HepG2 (cell line): ENCODE measurements at regions not wholly inside any gene's neighbourhood (a gene's known extent, or its start where the extent isn't known, plus 50 kb on each side); places are given as distances from the start of the nearest gene placed in this dataset.

ENCODE experiments used
- ATAC-seq: fragments of 200-7000 bp; cut with Tn5 transposase; 3 replicates; pipeline ENCODE4 v1.9.1; 2020; ENCODE audit warnings: mild to moderate bottlenecking, moderate library complexity
- BruUV-seq: library from RNA; stranded (reverse); fragments of 400-500 nt; replicated peaks from 2 replicates; lab custom pipeline; 2021; lab: Mats Ljungman, UMichigan
- CTCF ChIA-PET: fragments of 300-600 bp; formaldehyde crosslinking; extraction: SDS; loops from one replicate; lab custom pipeline; 2021; ENCODE audit warnings: low total read pairs, inconsistent platforms, low intra/inter-chr PET ratio; lab: Yijun Ruan, JAX
- POLR2A ChIA-PET: fragments of 350-600 bp; sonication (Branson Sonifier 250); formaldehyde crosslinking; loops from one replicate; lab custom pipeline; 2020; ENCODE audit warnings: antibody characterized with exemption, inconsistent platforms; lab: Yijun Ruan, JAX
- DNase-seq: peaks from one replicate; pipeline ENCODE4 v3.0.0-alpha.2; 2015; ENCODE audit warnings: low spot score
- FAIRE-seq: peaks from 3 replicates; lab custom pipeline; 2011; peaks lifted over from hg19 to GRCh38; lab: Jason Lieb, UNC
- H2AFZ ChIP-seq: one replicate; pipeline ENCODE4 v1.6.1; 2011; ENCODE audit warnings: low read length, inconsistent platforms
- H3K27ac ChIP-seq: fragments of 300-600 bp; 3 replicates; pipeline ENCODE4 v1.8.0; 2011; ENCODE audit warnings: mixed run types, mild to moderate bottlenecking, mixed read lengths, low read length, inconsistent platforms; ENCODE audit not compliant: insufficient read depth; ENCODE audit errors: extremely low read length
- H3K27me3 ChIP-seq, 2 experiments: fragments of 200-600 bp in 1 of 2; 2 replicates in 1 of 2; 3 replicates in 1 of 2; pipeline versions ENCODE4 v1.6.0 to v1.8.0; 2011; ENCODE audit warnings: low read length in 2 of 2, mild to moderate bottlenecking in 2 of 2, moderate library complexity in 2 of 2, inconsistent platforms in 1 of 2; ENCODE audit not compliant: insufficient read depth in 2 of 2, control insufficient read depth in 1 of 2
- H3K36me3 ChIP-seq, 2 experiments: fragments of 200-600 bp in 1 of 2; replicated peaks in 1 of 2; 2 replicates in 1 of 2; 3 replicates in 1 of 2; pipeline versions ENCODE4 v1.5.1 to v1.8.0; 2011; ENCODE audit warnings: low read length in 2 of 2, inconsistent platforms in 1 of 2; ENCODE audit not compliant: insufficient read depth in 2 of 2, control insufficient read depth in 1 of 2
- H3K4me1 ChIP-seq: 2 replicates; pipeline ENCODE4 v1.5.1; 2012; ENCODE audit warnings: low read length, inconsistent platforms; ENCODE audit not compliant: insufficient read depth
- H3K4me2 ChIP-seq: 2 replicates; pipeline ENCODE4 v1.6.0; 2011; ENCODE audit warnings: low read depth, low read length, inconsistent platforms
- H3K4me3 ChIP-seq, 3 experiments: fragments of 200-600 bp in 1 of 3; sonication (generic), shearing (Covaris generic) in 1 of 3; replicated peaks in 1 of 3; 2 replicates each; pipeline ENCODE4 v1.5.1; 2011 to 2016; ENCODE audit warnings: low read length in 3 of 3, inconsistent platforms in 2 of 3, low read depth in 2 of 3, mild to moderate bottlenecking in 2 of 3, control low read depth in 1 of 3, mixed read lengths in 1 of 3; ENCODE audit not compliant: insufficient read depth in 1 of 3
- H3K79me2 ChIP-seq: one replicate; pipeline ENCODE4 v1.6.1; 2011; ENCODE audit warnings: low read length, inconsistent platforms; ENCODE audit not compliant: insufficient read depth
- H3K9ac ChIP-seq: 2 replicates; pipeline ENCODE4 v1.6.0; 2011; ENCODE audit warnings: mild to moderate bottlenecking, low read depth, low read length, inconsistent platforms; ENCODE audit not compliant: insufficient read depth
- H3K9me3 ChIP-seq: 2 replicates; pipeline ENCODE4 v1.5.1; 2012; ENCODE audit warnings: mild to moderate bottlenecking, low read length
- H4K20me1 ChIP-seq: 2 replicates; pipeline ENCODE4 v1.6.0; 2011; ENCODE audit warnings: inconsistent platforms, mild to moderate bottlenecking, low read length, moderate library complexity; ENCODE audit not compliant: insufficient read depth
- HNF1A ChIP-seq, 2 experiments: sonication (generic) in 1 of 2; formaldehyde crosslinking in 1 of 2; IDR thresholded peaks; 2 replicates each; pipeline versions ENCODE4 v1.4.0 to v1.6.1; 2016 to 2020; ENCODE audit warnings: borderline replicate concordance in 1 of 2, low read depth in 1 of 2, mild to moderate bottlenecking in 1 of 2, missing genetic modification reagents in 1 of 2
- HOXA7 ChIP-seq: sonication (generic); formaldehyde crosslinking; IDR thresholded peaks from 2 replicates; pipeline ENCODE4 v1.8.1; 2022; ENCODE audit warnings: mild to moderate bottlenecking, missing genetic modification reagents, moderate library complexity
- MATR3 ChIP-seq: sonication (generic); formaldehyde crosslinking; IDR thresholded peaks from 2 replicates; pipeline ENCODE4 v1.4.0; 2020; ENCODE audit warnings: missing genetic modification reagents
- RXRA ChIP-seq: sonication (generic); formaldehyde crosslinking; IDR thresholded peaks from 2 replicates; pipeline ENCODE4 v1.5.1; 2020; ENCODE audit warnings: missing genetic modification reagents
- TAF15 ChIP-seq: fragments of 200-400 bp; formaldehyde crosslinking; IDR thresholded peaks from one replicate; pipeline ENCODE4 v1.6.1; 2018; ENCODE audit warnings: mild to moderate bottlenecking, low read depth, low read length; ENCODE audit not compliant: poor library complexity, severe bottlenecking
- ZNF17 ChIP-seq: sonication (generic); formaldehyde crosslinking; IDR thresholded peaks from 2 replicates; pipeline ENCODE4 v1.5.0; 2020; ENCODE audit warnings: mild to moderate bottlenecking, missing genetic modification reagents
- ZNF576 ChIP-seq: sonication (generic); formaldehyde crosslinking; IDR thresholded peaks from 2 replicates; pipeline ENCODE4 v1.4.0; 2020; ENCODE audit warnings: mild to moderate bottlenecking, missing genetic modification reagents
- ZNF652 ChIP-seq: IDR thresholded peaks from 2 replicates; pipeline ENCODE4 v1.6.1; 2016; ENCODE audit warnings: low read depth, borderline replicate concordance
- ZNF766 ChIP-seq: sonication (generic); formaldehyde crosslinking; IDR thresholded peaks from 2 replicates; pipeline ENCODE4 v1.5.0; 2020; ENCODE audit warnings: missing genetic modification reagents, borderline replicate concordance
- WGBS: methylation state at CpG from one replicate; pipeline ENCODE4 v1.1.6; 2017; ENCODE audit warnings: low lambda C conversion rate; 5-methylcytosine and 5-hydroxymethylcytosine counted together
- in situ Hi-C: cut with HindIII; loops from 2 replicates; pipeline ENCODE4 v1.10.0; 2017; ENCODE audit warnings: low pct_unique_long_range_greater_than_20kb; ENCODE audit not compliant: extremely low pct_ligation_motif_present
- intact Hi-C: fragments of 100-400 bp; cut with micrococcal nuclease; formaldehyde crosslinking; loops from one replicate; pipeline ENCODE4 v1.10.0; 2022; ENCODE audit not compliant: unreplicated experiment

- Histone ChIP-seq H3K4me2 (no peak overlapping the region), H3K36me3 (no peaks in the 10 kb centered on the region)
- TF ChIP-seq HOXA7 (CRISPR knock-in tag), result no peak
- TF ChIP-seq, all 625 proteins: peak for 0
- H3K27me3 ChIP-seq, result peaks cover 0 to 10% of the 10 kb centered on the region in 2 experiments; a peak in 2 of 5 replicates
- intact Hi-C loops (no loop called here), in situ Hi-C loops (no loop called here)
- BruUV-seq, result no TSS peak
- H3K4me1 ChIP-seq, result no peaks in the 10 kb centered on the region
- ATAC-seq (no peak), FAIRE-seq (no peak), DNase-seq (no peak)
- WGBS, result 6% methylated on average over 10 of the region's 10 CpGs
- no peak overlapping the region for H2AFZ ChIP-seq
- H3K9me3 ChIP-seq, result no peaks in the 10 kb centered on the region
- no peak overlapping the region for H3K4me3 ChIP-seq
- CTCF ChIA-PET, result no interaction called here
- POLR2A ChIA-PET, result no interaction called here
- no peak overlapping the region for H3K9ac ChIP-seq
- no peaks in the 10 kb centered on the region for H4K20me1 ChIP-seq
- H3K27ac ChIP-seq, result no peak overlapping the region
- H3K79me2 ChIP-seq, result no peaks in the 10 kb centered on the region
Observed at GRCh38 chr17:6187836-6188235, 117.7 kb downstream of the WSCD1 start.

- no peaks in the 10 kb centered on the region for H3K36me3 ChIP-seq
- no peak overlapping the region for H3K9ac ChIP-seq
- H4K20me1 ChIP-seq, result no peaks in the 10 kb centered on the region
- no TSS peak for BruUV-seq
- H3K4me2 ChIP-seq, result no peak overlapping the region
- no peak overlapping the region for H3K4me3 ChIP-seq
- peaks cover 0 to 7% of the 10 kb centered on the region in 2 experiments; a peak in 2 of 5 replicates for H3K27me3 ChIP-seq
- POLR2A ChIA-PET, result no interaction called here
- no CpG with 5 or more reads among the region's 1 CpG for WGBS
- FAIRE-seq (no peak), ATAC-seq (no peak), DNase-seq (no peak)
- H3K27ac ChIP-seq, result no peak overlapping the region
- no peak overlapping the region for H2AFZ ChIP-seq
- H3K79me2 ChIP-seq, result no peaks in the 10 kb centered on the region
- CTCF ChIA-PET, result no interaction called here
- intact Hi-C loops (no loop called here), in situ Hi-C loops (no loop called here)
- no peaks in the 10 kb centered on the region for H3K9me3 ChIP-seq
- H3K4me1 ChIP-seq, result no peaks in the 10 kb centered on the region
- TF ChIP-seq ZNF766 (CRISPR knock-in tag), result no peak
- no peak for TF ChIP-seq MATR3 (CRISPR knock-in tag)
- no peak for TF ChIP-seq ZNF576 (CRISPR knock-in tag)
- TF ChIP-seq TAF15, result no peak
- TF ChIP-seq HNF1A (IDR thresholded peaks at IDR 0.05; ENCODE audit: low read depth), result no peak
- no peak for TF ChIP-seq HNF1A (CRISPR knock-in tag; IDR thresholded peaks at IDR 0.05; ENCODE audit: borderline replicate concordance)
- no peak for TF ChIP-seq ZNF652 (CRISPR knock-in tag)
- no peak for TF ChIP-seq ZNF17 (CRISPR knock-in tag)
- TF ChIP-seq RXRA, result no peak
Observed at GRCh38 chr17:6186998-6187397, 116.8 kb downstream of the WSCD1 start.
